Uterus (tissue), 2 donors: ENCODE measurements at regions not wholly inside any gene's neighbourhood (a gene's known extent, or its start where the extent isn't known, plus 50 kb on each side); places are given as distances from the start of the nearest gene placed in this dataset.

Source experiments
- CTCF ChIP-seq, 4 experiments: fragments of 200-600 bp in 2 of 4; fragments of 450-650 bp in 2 of 4; sonication (generic) in 2 of 4; IDR thresholded peaks; one replicate each; pipeline ENCODE4 v1.5.1; 2016 to 2019; ENCODE audit warnings: antibody characterized with exemption in 4 of 4, mild to moderate bottlenecking in 2 of 4, moderate library complexity in 1 of 4
- POLR2A ChIP-seq, 2 donors: fragments of 450-650 bp; IDR thresholded peaks; one replicate each; pipeline ENCODE4 v1.6.1; 2016; ENCODE audit warnings: antibody characterized with exemption in 2 of 2, mild to moderate bottlenecking in 1 of 2, moderate library complexity in 1 of 2

- no peak for TF ChIP-seq CTCF (IDR thresholded peaks at IDR 0.05)
- no peak for TF ChIP-seq POLR2A (IDR thresholded peaks at IDR 0.05)
These were observed 95.6 kb upstream of the PDE1A start for GRCh38 chr2:182522405-182522896.
